Fibroblast of skin of right biceps (primary cell): ENCODE measurements at regions not wholly inside any gene's neighbourhood (a gene's known extent, or its start where the extent isn't known, plus 50 kb on each side); places are given as distances from the start of the nearest gene placed in this dataset.
"Not testable (repeated sequence)": the region's sequence is repeated elsewhere in the genome, so short reads cannot be mapped to it uniquely, and the experiment has no call there.

Experiments used
- DNase-seq: peaks from one replicate; pipeline ENCODE4 v3.0.0-alpha.2; 2013

GRCh38 chr18:60200558-60200957 is 172.0 kb downstream of the MC4R start:
- no peak for DNase-seq

GRCh38 chr18:60199505-60199904 is 173.1 kb downstream of the MC4R start:
- no peak for DNase-seq

GRCh38 chr18:60197671-60198462 is 174.7 kb downstream of the MC4R start:
- DNase-seq = peak; percentile 25

- DNase-seq = peak; percentile 26
Observed at GRCh38 chr18:60196836-60197606, 175.6 kb downstream of the MC4R start.

- no peak for DNase-seq
Observed at GRCh38 chr18:60193780-60194179, 178.8 kb downstream of the MC4R start.

GRCh38 chr18:60191926-60192325 is 180.6 kb downstream of the MC4R start:
- peak; percentile 2 for DNase-seq

- DNase-seq = peak; percentile 1
Observed at GRCh38 chr18:60189856-60190255, 182.7 kb downstream of the MC4R start.

- DNase-seq = no peak
Observed at GRCh38 chr18:60188958-60189357, 183.6 kb downstream of the MC4R start.

GRCh38 chr18:60182223-60182622 is 190.4 kb downstream of the MC4R start:
- DNase-seq = no peak

GRCh38 chr18:60180671-60181070 is 191.9 kb downstream of the MC4R start:
- no peak for DNase-seq

GRCh38 chr18:60178224-60178623 is 194.4 kb downstream of the MC4R start:
- not testable (repeated sequence) for DNase-seq

- no peak for DNase-seq
Observed at GRCh38 chr18:60176259-60176658, 196.3 kb downstream of the MC4R start.

GRCh38 chr18:60174832-60175231 is 197.7 kb downstream of the MC4R start:
- DNase-seq = no peak

GRCh38 chr18:60172030-60172429 is 200.5 kb downstream of the MC4R start:
- no peak for DNase-seq

GRCh38 chr18:60163622-60164021 is 209.0 kb downstream of the MC4R start:
- no peak for DNase-seq

- no peak for DNase-seq
Observed at GRCh38 chr18:60162388-60162787, 210.2 kb downstream of the MC4R start.

GRCh38 chr18:60157810-60158209 is 214.8 kb downstream of the MC4R start:
- no peak for DNase-seq

GRCh38 chr18:60153376-60153775 is 219.2 kb downstream of the MC4R start:
- DNase-seq = no peak

- no peak for DNase-seq
Observed at GRCh38 chr18:60149316-60149715, 223.3 kb downstream of the MC4R start.

- DNase-seq = no peak
Observed at GRCh38 chr18:60147323-60147722, 225.3 kb downstream of the MC4R start.

- DNase-seq = peak; percentile 61
Observed at GRCh38 chr18:60146220-60146960, 226.2 kb downstream of the MC4R start.

GRCh38 chr18:60145776-60146175 is 226.8 kb downstream of the MC4R start:
- DNase-seq = no peak

GRCh38 chr18:60134806-60135205 is 235.0 kb downstream of the PMAIP1 start:
- DNase-seq = no peak

GRCh38 chr18:60130284-60130683 is 230.5 kb downstream of the PMAIP1 start:
- no peak for DNase-seq
